NCI-H146 (cell line): ENCODE measurements at regions not wholly inside any gene's neighbourhood (a gene's known extent, or its start where the extent isn't known, plus 50 kb on each side); places are given as distances from the start of the nearest gene placed in this dataset.
A peak's percentile ranks its signal among the peaks of the same experiment; 100 is the strongest.

Source experiments
- DNase-seq: peaks from one replicate; lab custom pipeline; 2025; lab: John Stamatoyannopoulos, UW

DNA sequence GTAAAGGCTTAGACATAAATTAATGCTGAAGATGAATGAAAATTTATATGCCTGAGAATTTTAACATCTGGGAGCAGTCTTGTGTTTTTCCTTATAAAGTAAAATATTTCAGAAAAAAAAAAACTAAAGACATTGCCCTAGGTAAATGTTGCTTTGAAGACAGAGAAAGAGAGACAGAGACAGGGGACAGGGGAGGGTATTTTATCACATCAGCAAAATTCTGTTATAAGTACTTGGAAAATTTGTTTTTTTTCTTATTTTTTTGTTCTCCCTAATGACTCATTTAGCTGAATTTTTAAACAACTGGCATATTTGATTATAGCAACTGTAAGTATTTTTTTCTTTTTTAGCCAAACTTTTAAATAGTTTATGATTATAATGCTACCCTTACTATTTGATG lies 1540.6 kb upstream of the GBE1 start:
- DNase-seq, result no peak

DNA sequence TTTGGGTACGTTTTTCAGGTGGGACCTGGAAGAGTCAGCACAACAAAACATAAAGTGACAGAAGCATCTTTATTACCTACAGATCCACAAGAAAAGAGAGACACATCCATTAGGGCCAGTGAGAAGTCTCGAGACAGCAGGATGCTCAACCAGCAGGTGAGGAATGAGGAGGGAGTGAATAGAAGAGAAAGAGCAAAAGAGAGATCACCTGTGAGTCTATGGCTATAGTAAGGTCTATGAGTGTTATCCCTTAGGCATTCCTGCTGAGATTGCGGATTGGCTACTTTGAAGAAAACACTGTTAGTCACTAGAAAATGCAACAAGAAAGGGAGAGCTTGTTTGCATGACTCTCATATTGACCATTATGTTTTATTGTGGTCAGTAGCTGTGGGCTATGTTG lies 1556.2 kb upstream of the GBE1 start:
- DNase-seq, result no peak

DNA sequence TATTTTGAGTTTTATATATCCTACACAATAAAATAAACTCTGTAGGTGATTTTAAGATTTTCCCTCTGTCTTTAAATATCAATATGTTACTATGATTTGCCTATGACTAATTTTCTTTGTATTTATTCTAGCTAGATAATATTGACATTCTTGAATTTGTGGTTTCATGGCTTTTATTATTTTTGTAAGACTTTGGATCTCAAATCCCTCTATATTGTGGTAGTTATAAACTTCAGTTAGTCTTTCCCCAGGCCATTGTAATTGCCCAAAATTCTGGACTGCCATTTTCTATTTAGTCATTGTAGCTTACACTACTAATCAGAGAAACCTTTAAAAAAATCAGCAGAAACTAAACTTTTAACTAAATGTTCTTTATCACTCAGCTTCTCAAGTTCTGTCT lies 1559.3 kb upstream of the GBE1 start:
- DNase-seq, result no peak

DNA sequence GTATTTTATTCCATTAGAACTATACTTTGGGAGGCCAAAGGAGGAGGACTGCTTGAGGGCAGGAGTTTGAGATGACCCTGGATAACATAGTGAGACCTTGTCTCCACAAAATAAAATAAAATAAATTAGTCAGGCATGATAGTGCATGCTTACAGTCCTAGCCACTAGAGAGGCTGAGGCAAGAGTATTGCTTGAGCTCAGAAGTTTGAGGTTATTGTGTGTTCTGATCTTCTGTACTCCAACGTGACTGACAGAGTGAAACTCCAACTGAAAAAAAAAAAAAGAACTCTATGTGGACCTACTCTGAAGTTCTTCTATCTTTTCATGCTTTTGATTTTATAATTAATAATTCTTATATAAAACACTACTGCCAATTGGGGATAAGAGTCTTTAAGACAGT lies 1560.0 kb upstream of the GBE1 start:
- no peak for DNase-seq

DNA sequence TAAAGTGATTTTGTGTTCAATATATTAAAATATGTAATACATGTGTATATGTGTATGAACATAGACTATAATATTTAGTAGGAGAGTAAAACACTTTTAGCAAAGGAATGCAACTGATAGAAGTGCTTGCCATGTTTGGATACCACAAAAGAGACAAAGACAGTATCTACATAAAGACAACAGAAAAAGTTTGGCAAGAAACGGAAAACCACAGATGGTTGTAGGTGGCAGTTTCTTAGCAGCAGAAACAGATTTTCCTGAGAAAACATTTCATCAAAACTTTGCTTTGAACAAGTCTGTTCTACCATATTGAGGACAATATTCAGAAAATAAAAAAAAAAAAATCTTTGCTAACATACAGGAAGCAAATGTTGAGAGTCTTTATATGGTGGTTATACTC lies 1560.4 kb upstream of the GBE1 start:
- DNase-seq, result no peak

DNA sequence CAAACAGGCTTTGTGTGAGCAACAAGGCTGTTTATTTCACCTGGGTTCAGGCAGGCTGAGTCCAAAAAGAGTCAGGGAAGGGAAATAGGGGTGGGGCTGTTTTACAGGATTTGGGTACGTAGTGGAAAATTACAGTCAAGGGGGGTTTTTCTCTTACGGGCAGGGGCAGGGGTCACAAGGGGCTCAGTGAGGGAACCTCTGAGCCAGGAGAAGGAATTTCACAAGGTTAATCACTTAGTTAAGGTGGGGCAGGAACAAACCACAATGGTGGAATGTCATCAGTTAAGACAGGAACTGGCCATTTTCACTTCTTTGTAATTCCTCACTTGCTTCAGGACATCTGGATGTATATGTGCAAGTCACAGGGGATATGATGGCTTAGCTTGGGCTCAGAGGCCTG lies 1592.8 kb upstream of the GBE1 start:
- no peak for DNase-seq

DNA sequence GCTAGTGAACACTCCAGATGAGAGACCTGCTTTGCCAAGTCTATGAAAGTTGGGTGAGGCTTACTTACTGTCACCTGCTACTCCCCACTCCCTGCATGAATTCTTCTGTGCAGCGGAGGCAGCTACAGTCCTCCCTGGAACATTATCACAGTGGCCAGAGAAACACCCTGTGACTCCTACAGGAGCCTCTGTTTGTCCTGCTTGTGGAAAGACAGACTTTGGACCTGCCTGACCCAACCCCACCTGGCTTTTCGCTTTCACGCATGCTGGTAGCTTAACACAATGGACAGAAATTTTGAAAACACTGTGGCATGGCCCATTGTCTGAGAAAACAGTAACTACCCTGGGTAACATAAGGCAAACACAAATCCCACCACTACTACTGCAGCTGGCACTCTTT lies 1565.5 kb upstream of the CADM2 start:
- no peak for DNase-seq

DNA sequence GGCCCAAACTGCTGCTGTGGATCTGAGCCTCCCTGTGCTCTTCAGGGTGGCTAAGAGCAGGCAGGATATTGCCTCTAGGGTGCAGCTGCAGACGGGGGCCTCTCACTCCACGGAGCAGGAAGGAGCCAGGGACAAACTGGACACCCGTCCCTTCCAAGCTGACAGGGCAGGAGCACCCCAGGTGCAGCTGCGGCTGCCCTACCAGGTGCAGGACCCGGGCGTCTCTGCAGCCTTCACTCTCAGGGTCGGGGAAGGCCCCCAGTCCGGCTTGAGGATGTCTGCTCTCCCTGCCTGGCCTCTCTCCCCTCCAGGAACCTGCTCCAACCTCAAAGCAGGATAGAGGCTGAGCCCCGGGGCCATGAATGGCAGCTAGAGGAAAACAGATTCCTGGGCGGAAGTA lies 1554.9 kb upstream of the CADM2 start:
- no peak for DNase-seq

DNA sequence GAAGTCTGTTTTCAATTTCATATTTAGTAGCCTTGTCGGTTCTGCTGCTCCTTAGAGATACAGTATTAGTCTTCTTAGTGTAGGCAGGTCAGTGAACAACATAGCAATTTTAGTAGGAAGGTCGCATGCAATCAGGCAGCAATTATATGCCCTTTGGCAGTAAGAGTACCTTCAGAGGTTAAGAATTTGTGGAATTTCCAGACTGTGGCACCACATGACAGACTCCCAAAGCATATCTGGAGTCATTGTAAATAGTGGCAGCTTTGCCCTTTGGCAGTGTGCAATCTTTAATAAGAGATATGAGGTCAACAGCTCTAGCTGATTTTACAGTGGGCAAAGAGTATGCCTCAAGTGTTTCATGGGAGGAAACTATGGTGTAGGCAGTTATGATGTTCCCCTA lies 1532.5 kb upstream of the CADM2 start:
- DNase-seq, result no peak

DNA sequence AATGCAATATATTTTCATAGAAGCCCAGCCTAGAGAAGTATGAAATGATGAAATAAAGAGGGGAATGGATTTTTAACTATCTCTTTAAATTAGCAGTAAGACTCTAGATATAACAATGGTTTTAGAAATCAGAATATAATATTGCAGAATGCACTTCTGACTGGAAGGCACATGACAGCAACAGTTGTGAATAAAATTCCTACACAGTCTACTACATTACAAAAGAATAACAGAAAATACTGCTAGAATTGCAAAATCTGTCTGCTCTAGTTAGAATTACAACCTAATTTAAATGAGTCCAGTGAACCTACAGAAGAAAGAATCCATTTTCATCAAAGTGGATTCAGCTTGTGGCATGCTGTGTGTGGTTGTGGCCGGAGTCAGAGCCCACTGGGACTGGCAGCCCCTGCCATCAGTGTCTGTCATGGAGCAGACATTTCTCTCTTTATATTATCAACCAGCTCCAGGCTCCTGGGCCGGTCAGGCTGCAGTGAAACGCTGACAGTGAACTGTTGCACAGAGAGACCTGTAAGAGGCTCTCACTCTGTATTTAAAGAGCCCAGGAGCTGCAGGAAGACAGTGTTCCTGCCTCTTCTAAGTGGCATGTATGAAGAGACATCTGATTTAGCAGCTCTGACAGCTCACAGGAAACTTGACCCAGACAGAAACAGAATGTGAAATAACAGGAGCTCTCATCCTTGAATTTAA lies 1523.8 kb upstream of the CADM2 start:
- DNase-seq, result peak; percentile 57

DNA sequence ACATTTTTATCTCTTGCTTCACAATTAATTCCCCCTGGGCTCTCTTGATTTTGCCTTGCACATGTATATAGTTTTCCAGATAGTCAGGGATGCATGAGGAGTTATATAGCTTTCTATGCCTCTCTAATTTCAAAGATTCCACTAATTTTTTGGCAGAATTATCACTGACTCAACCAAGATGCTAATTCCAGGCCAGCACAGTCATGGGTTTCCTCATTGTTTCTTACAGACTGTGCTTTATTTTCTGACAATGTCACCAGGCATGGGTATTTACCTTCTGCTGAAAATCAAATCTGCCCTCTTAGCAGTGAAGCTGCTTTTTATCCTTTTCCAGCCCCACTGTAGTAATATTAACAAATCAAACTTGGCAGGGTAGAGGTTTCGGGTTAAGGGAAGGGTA lies 1520.6 kb upstream of the CADM2 start:
- no peak for DNase-seq

DNA sequence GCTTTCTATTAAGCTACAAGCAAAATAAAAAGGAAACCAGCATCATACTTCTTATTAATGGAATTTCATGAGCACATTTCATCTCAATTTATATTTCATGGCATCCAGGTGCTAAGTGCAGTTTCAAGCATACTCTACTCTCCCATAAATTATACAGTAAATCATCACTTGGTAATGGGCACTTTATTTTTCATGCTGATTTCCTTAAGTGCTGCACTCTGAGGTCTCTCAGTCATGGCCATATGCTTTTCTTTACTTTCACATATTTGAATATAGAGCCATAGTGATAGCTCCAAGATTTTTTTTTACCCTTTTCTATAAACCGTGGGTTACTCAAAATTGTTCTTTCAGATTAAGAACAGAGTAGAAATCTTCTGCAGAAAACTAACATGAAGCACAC lies 1505.7 kb upstream of the CADM2 start:
- DNase-seq, result no peak

DNA sequence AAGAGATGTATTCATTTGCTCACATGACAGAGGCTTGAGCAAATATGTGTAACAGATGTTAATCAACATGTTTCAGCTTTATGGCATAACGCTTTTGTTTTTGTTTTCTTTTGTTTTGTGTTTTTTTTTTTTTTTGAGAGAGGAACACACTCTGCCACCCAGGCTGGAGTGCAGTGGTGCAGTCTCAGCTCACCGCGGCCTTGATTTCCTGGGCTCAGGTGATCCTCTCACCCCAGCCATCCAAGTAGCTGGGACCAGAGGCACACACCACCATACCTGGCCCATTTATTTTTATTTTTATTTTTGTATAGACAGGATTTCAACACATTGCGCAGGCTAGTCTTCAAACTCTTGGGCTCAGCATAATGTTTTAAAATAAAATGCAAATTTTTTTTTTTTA lies 1504.4 kb upstream of the CADM2 start:
- DNase-seq, result no peak

DNA sequence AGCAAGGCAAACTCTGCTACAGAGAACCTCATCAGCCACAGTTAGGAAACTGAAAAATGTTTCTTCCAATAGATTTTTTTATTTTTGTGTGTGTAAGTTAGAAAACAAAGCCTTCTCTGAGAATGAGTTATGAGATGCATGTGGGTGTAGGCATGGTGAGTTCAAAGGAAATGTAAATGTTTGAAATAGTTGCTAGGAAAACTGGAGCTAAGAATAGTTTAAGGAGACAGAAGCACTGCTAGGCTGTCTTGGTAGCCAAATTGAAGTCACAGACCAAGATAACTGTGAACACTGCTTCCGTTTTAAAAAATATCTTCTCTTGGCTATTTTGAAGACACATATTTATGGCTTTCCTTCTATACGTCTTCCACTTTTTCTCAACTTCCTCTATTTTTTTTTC lies 1501.2 kb upstream of the CADM2 start:
- DNase-seq, result no peak

DNA sequence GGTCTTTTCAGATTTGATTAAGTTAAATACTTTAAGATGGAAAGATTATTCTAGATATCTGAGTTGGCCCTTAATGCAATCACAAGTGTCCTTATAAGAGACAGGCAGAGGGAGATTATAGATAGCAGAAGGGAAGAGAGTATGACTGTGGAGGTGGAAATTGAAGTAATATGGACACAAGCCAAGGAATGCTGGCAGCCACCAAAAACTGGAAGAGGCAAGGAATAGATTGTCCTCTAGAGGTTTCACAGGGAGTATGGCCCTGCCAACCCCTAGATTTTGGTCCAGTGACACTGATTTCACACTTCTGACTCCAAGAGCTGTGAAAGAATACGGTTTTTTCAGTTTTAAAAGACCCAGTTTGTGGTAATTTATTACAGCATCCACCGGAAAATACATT lies 1498.7 kb upstream of the CADM2 start:
- no peak for DNase-seq

DNA sequence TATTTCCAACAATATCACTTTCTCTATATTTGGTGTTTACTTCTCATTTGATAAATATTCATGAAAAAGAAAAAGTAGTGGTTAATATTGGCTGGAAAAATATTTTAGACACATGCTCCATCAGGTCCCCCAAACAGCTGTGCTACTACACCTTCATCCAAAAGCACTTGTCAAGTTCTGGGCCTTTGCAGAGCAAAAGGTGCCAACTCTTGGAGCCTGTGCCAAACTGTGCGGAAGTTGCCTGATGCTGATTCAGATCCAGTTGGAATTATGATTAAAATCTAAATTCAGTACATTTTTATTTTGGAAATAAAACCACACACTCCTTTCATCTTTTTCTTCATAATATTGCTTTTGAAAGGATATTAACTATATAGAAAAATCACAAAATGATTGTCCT lies 1497.4 kb upstream of the CADM2 start:
- DNase-seq, result no peak

DNA sequence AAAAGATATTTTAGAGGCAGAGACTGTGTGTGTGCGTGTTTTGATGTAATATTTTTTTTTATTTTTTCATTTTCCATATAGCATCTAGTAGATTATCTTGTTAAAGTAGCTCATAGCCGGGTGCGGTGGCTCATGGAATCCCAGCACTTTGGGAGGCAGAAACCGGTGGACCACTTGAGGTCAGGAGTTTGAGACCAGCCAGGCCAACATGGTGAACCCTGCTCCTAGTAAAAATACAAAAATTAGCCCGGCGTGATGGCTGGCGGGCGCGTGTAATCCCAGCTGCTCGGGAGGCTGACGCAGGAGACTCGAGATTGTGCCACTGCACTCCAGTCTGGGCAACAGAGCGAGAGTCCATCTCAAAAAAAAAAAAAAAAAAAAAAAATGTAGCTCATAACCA lies 1481.2 kb upstream of the CADM2 start:
- no peak for DNase-seq

DNA sequence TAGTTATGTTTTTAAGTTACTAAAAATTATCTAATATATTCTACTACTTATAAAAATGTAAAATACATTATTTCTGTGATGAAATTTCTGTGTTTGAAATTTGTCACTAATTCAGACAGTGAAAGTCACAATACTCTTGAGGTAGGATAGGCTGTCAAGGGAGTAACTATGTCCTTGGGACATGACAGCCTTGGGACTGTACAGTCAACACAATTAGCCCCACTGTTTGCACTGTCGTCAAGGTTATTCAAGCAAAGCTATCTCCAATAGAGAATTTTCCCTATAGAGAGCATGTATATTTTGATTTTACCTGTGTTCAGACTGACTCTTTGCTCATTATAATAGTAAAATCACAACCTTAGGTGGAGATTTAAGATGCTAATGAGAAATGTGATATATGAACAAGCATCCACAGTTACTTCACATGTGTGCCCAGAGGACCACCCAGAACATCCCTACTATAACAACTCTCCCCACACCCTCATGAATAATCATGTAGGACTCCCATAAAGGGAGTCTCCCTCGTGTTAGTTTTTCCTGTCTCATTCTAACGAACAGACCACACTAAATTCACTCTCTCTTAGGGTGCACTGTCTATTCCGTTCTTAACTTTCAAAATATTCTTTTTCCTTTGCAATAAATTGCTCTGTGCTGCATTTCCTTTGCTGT lies 1476.3 kb upstream of the CADM2 start:
- DNase-seq, result no peak

DNA sequence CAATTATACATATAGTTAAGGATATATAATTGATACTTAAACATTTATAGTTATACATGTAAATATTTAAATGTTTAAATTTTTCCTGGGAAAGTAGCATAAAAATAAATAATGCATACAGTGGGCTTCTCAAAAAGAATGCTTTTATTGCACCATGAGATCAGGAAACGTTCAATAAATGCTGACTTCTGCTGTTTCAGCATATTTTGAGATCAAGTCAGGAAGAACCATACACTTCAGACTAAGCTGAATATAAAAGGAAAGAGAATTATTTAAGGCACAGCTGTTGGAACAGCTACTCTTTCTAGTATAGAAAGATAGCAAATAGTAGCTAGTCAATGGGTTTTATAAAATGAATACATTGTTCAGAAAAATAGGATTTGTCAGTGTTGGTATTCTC lies 1462.3 kb upstream of the CADM2 start:
- DNase-seq, result no peak

DNA sequence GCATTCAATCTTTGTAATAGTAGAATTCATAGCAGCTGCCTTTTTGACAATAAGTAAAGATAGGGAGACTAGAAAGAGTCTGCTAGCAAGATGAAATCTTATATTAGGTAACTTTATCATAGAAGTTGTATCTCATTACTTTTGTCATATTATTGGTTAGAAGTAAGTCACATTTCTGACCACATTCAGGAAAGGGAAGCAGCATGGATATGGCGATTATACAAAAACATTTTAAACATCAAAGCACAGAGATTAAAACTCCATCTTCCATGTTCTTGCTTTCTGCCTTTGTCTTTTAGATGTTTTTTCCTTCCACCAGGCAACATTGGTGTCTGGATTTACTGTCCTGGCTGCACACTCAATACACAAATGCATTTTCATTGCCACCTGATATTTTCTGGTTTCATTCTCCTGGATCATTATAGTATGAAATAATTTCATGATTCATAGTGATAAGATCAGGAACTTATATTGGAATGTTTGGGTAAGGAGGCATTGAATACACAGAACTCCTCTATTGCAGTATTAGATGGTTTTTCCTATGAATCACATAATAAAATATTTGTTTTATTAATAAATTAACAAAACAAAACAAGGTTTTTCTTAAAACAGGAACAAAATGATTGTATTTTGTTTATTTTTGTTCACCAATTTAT lies 1460.3 kb upstream of the CADM2 start:
- DNase-seq, result no peak

DNA sequence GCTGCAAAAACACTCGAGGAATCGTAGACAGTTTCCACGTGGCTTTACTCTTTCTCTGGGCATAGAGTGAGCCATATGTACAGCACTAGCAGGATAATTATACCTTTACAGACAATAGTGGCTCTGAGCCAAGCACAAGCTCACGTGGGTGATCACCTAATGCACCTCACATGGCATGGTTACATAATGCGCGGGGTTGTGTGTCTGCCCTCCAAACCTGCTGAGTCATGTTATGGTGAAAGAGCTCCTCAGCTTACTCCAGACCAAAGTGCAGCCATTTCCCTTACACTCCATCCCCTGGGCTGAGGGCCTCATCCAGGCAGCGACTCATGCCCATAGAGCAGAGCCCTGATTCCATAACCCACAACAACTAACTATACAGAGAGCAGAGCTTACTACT lies 1458.4 kb upstream of the CADM2 start:
- DNase-seq, result no peak

DNA sequence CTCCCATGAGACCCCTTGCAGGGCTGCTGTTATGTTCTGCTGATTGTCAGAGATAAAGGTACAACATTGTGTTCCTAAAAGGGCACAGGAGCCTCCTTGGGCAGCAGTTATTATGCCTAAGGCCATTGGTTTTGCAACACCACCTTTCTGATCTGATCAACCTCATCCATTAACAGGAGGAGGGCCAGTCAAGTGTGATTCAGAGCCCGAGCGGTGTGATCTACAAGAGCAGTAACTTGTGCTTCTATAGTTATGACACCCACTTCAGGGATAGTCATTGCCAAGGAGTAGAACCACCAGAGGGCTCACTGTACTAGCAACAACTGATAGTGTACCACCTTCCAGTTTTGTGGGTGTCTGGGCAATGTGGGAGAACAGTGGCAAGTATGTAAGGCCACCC lies 1457.9 kb upstream of the CADM2 start:
- no peak for DNase-seq

DNA sequence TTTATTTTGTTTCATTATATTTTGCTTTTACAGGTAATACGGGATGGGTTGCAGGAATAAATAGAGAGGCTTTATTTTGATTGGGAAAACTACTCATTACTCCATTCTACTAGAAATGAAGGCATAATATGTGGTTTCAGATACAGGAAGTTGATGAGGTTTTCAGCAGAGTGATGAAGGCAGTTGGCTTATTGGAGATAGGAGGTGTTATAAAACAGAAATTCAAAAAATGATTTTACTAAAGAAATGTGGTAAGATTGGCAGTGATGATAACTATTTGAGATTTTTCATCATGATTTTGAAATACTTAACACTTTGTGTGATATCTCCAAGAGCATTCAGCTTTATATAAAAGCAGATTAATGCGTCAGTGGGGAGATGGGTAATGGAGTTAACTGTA lies 1445.7 kb upstream of the CADM2 start:
- DNase-seq, result no peak

DNA sequence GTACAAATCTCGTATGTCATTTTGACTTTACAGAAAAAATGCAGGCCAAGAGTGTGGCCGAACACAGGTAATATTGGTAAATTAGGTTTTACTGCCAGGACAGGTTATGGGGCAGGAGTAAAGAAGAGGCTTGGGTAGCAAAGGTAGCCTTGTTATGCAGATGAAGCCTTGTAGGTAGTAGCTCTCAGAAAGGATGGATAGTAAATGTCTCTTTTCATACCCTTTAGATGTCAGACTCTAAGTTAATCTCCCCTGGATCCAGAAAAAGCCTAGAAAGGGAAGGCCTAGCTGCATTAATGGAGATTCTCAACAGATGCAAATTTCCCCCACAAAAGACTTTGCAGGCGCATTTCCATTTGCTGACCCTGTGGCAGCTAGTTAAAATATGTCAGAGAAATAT lies 1445.1 kb upstream of the CADM2 start:
- no peak for DNase-seq
